ENCODE measurements at regions not wholly inside any gene's neighbourhood (a gene's known extent, or its start where the extent isn't known, plus 50 kb on each side); places are given as distances from the start of the nearest gene placed in this dataset.

GRCh38 chr20:58139849-58140786 lies 88.3 kb downstream of the ANKRD60 start:
- TF ChIP-seq FOXM1 (IDR thresholded peaks at IDR 0.05; ENCODE audit: low read depth, low read length): no peak
- no peak for TF ChIP-seq CTCF (IDR thresholded peaks at IDR 0.05 in 2 of 3, conservative IDR thresholded peaks at IDR 0.05 in 1 of 3; ENCODE audit: control insufficient read depth in 2 of 3, extremely low read depth in 1 of 3, insufficient read depth in 1 of 3, low read depth in 3 of 3, low read length in 3 of 3)
- TF ChIP-seq RBBP5 (conservative IDR thresholded peaks at IDR 0.05): no peak
- no peak for TF ChIP-seq SREBF2 (IDR thresholded peaks at IDR 0.05; ENCODE audit: low read length)
- no peak for TF ChIP-seq ELK1 (IDR thresholded peaks at IDR 0.05; ENCODE audit: low read depth, low read length)
- TF ChIP-seq SUPT20H (IDR thresholded peaks at IDR 0.05; ENCODE audit: borderline replicate concordance, control insufficient read depth, low read depth, low read length): no peak
- no peak for TF ChIP-seq GABPA (IDR thresholded peaks at IDR 0.05; ENCODE audit: low read depth)

Data from GM12878 (cell line).